GM18505 (cell line): ENCODE measurements at regions not wholly inside any gene's neighbourhood (a gene's known extent, or its start where the extent isn't known, plus 50 kb on each side); places are given as distances from the start of the nearest gene placed in this dataset.

ENCODE experiments used
- ATAC-seq: cut with Tn5 transposase; IDR thresholded peaks from one replicate; pipeline ENCODE4 v1.9.1; 2021; ENCODE audit not compliant: unreplicated experiment
- POLR2A ChIP-seq: IDR thresholded peaks from 4 replicates; pipeline ENCODE4 v1.6.1; 2011; ENCODE audit warnings: borderline replicate concordance; ENCODE audit not compliant: insufficient read depth, insufficient read length; ENCODE audit errors: extremely low read depth

- no peak for ATAC-seq
Measured at GRCh38 chr4:38605753-38606586, 58.0 kb upstream of the KLF3 start.

GRCh38 chr4:38606587-38606905, 57.5 kb upstream of the KLF3 start:
- ATAC-seq = no peak
- no peak for TF ChIP-seq POLR2A

More at GRCh38 chr4:38605753-38606586, 58.0 kb upstream of the KLF3 start:
- no peak for TF ChIP-seq POLR2A

GRCh38 chr4:38609614-38610013, 54.4 kb upstream of the KLF3 start:
- no peak for TF ChIP-seq POLR2A
- ATAC-seq = no peak

GRCh38 chr4:38610521-38610920, 53.5 kb upstream of the KLF3 start:
- TF ChIP-seq POLR2A = no peak
- no peak for ATAC-seq

- no peak for TF ChIP-seq POLR2A
- no peak for ATAC-seq
Measured at GRCh38 chr4:38610966-38611431, 53.0 kb upstream of the KLF3 start.

- ATAC-seq = no peak
- TF ChIP-seq POLR2A = no peak
Measured at GRCh38 chr4:38611676-38612075, 52.3 kb upstream of the KLF3 start.

- no peak for ATAC-seq
- TF ChIP-seq POLR2A = no peak
Measured at GRCh38 chr4:38612646-38613414, 51.2 kb upstream of the KLF3 start.
